Left kidney (tissue), 1 donor: ENCODE measurements at regions not wholly inside any gene's neighbourhood (a gene's known extent, or its start where the extent isn't known, plus 50 kb on each side); places are given as distances from the start of the nearest gene placed in this dataset.
A peak's percentile ranks its signal among the peaks of the same experiment; 100 is the strongest.
"Not testable (repeated sequence)": the region's sequence is repeated elsewhere in the genome, so short reads cannot be mapped to it uniquely, and the experiment has no call there.

Source experiments
- DNase-seq: peaks from one replicate; pipeline ENCODE4 v3.0.0-alpha.2; 2013

DNA sequence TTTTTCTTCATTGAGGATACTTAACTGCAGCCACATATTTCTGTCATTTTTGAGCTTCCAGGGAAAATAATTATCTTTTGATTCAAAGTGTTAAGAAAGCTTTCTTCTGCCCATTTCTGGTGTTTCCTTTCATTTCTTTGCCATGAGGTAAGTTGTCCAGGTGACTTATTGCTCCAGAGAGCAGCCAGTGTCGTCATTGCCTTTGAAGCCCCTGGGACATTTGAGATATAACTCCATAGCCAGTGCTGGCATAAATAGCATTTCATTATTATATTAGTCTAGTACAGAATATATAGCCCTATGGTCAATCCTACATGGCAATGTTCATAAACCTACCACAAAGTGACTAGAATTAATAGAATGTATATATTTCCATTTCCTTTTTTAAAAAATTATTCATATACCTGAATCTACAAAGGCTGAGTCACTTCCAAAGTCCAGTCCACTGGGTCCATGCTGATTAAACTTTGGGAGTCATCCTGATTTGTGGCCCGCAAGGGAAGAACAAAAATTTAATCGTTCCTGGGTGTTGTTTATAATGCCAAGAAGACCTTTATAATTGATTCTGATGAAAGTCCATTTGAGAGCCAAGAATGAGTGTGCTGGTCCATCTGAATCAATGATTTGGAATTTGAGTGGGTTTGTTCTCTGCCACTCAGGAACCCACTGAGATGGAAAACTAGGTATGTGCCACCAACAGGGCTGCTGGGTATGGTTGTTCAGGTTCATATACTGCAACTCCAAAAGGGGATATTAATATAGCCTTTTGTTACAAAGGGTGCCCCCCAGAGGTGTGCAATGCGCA, 221.8 kb upstream of the PLXNA2 start:
- DNase-seq, result no peak

GRCh38 chr1:208467151-208467780, 223.1 kb upstream of the PLXNA2 start:
- DNase-seq, result no peak

- no peak for DNase-seq
These were observed 231.3 kb upstream of the PLXNA2 start for GRCh38 chr1:208475449-208475848.

GRCh38 chr1:208475951-208476845, 232.0 kb upstream of the PLXNA2 start:
- peak; percentile 79 for DNase-seq

DNA sequence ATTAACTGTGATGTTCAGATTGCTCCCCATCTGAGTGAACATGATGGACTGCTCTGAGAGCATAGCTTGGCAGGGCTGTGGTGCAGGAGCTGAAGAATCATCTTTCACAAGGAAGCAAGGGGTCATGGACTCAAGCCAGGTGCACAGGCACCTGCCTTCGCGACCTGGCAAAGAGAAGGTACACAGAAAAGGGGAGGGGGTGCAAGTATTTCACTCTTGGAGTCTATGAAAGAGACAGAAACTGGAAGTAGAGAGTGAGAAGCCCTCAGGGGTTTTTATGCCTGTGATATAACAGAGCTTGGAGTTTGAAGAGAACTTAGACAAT, 232.6 kb upstream of the PLXNA2 start:
- DNase-seq, result no peak

DNA sequence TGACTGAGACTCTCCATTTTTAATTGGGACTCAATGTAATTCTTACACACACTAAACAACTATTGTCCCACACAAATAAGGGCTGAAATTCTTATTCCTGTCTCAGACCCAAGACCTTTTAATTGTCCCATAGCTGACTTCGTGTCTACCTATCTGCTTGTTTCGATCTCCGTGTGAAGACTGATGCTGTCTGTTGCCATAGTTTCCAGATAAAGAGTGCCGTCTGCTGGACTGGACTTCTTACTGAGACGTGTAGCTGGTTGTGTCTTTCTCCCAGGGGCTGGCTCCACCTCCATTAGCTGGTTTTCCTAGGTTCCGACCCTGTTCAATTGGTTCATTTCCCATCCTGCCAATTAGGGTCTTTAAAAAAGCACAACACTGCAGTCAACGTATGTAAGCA, 235.3 kb upstream of the PLXNA2 start:
- DNase-seq, result no peak

- no peak for DNase-seq
These were observed 241.3 kb upstream of the PLXNA2 start for GRCh38 chr1:208485512-208485911.

GRCh38 chr1:208486677-208487076, 242.5 kb upstream of the PLXNA2 start:
- DNase-seq, result no peak

GRCh38 chr1:208488432-208488831, 244.2 kb upstream of the PLXNA2 start:
- not testable (repeated sequence) for DNase-seq

DNA sequence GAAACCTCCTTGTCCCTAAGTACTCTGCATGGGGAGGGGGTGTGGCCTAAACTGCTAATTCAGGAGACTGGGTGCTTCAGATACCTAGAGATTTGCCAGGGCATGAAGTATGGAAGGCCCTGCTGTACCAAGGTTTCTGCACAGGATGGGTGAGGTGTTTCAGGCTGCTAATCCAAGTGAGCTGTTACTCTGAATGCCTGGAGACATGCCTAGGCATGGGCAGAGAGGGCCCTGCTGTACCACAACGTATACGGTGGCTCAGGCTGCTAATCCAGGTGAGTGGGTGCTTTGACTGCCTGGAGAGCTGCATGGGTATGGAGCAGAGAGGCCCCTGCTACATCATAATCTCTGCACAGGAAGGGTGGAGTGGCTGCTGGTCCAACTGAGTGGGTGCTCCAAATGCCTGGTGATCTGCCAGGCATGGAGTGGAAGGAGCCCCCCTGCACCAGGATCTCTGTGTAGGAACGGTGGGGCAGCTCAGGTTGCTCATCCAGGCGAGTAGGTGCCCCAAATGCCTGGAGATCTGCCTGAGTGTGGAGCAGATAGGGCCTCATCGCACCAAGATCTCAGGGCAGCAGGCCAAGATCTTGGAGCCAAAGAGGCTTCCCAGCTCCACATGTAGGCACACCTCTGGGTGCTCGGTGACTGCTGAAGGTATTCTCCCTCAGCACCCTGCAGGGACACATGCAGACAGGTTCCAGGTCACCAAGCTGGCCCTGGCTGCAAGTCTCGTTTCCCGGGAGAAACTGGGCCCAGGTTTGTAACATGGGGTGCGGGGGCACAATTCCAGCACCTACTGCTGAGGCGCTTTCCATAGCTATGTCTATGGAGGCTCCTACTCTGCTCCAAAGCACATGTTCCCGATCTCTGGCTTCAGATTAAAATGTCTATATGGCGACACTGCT, 252.5 kb upstream of the PLXNA2 start:
- no peak for DNase-seq

GRCh38 chr1:208497866-208498541, 253.8 kb upstream of the PLXNA2 start:
- no peak for DNase-seq

DNA sequence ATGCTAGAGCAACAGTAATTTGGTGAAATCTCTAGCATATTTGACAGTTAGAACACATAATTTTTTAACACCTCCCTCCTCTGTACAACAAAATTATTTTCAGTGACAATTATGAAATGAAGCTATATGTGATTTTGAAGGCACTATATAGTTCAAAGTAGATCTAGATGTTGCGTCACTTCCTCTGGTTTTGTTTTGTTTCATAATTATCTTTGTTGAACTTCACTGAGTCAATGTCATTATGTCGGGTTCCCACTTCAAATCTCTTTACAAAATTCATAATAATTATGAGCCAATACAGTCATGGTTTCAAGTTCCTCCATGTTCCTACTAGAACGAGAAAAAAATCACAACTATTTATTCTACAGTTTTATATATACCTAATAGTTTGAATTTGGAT, 254.8 kb upstream of the PLXNA2 start:
- DNase-seq, result no peak

DNA sequence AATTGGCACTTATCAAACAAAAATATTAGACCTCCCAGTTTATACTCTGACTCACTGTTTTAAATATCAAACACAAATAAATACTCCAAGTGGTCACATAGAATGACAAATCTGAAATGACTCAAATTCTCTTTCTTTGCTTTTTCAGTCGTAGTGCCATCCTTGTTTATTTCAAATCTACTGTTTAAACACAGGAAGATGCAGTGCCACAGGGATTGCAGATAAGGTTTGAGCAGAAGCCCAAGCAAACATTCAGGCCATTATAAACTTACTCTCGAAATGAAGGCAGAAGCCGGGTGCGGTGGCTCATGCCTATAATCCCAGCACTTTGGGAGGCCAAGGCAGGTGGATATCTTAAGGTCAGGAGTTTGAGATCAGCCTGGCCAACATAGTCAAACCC, 255.4 kb upstream of the PLXNA2 start:
- DNase-seq, result no peak

DNA sequence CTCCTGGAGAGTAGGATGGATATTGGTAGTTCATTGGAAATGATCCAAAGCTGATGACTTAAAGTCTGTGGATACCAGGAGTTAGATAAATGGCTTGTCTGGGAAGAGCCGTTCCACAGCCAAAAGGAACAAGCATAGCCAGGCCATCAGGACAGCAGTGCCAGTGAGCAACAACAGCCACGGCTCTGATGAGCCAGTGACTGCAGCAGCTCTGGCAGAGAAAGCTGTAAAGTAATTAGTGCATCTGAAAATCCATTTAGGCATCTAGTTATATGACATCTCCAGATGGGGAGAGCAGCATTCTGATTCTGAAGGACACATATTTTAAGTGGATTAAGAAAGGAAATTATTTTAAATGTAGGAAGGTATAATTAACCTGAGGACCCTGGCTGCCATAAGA, 256.2 kb upstream of the PLXNA2 start:
- DNase-seq, result no peak

DNA sequence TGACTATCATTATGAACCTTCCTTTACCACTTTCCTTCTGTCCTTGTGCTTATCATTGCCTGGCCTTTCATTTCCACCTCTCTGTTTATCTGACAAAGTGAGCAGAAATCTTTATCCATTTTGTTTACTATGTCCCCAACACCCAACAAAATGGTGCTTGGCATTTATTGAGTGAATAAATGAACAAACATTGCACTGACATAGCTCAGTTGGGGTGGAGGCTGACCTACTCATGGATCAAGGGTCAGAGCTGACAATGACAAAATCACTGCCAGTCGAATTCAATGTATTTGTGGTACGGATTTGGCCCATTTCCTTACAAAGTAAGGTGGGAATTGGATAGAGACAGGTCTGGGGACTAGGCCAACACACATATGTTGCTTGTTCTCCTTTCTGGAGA, 257.4 kb upstream of the PLXNA2 start:
- DNase-seq, result no peak

- DNase-seq, result no peak
These were observed 259.6 kb upstream of the PLXNA2 start for GRCh38 chr1:208503787-208504186.

- no peak for DNase-seq
These were observed 262.6 kb upstream of the PLXNA2 start for GRCh38 chr1:208506812-208507211.

DNA sequence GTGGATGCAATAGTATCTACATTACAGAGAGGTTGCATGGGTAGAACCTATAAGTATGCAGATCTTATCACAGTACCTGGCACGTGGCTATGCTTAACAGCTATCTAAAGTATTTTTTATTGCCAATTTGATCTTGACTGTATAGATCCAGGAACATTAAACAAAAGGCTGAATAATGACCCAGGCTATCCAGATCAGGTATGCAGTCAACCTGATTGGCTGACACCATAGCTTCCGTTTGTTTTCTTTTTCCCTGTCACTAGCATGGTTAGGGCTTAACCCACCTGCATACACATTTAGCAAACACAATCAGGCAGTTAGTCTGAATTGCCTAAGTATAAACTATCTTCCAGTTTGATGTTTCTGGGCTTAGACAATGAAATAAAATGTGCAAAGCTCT, 264.9 kb upstream of the PLXNA2 start:
- DNase-seq, result no peak

DNA sequence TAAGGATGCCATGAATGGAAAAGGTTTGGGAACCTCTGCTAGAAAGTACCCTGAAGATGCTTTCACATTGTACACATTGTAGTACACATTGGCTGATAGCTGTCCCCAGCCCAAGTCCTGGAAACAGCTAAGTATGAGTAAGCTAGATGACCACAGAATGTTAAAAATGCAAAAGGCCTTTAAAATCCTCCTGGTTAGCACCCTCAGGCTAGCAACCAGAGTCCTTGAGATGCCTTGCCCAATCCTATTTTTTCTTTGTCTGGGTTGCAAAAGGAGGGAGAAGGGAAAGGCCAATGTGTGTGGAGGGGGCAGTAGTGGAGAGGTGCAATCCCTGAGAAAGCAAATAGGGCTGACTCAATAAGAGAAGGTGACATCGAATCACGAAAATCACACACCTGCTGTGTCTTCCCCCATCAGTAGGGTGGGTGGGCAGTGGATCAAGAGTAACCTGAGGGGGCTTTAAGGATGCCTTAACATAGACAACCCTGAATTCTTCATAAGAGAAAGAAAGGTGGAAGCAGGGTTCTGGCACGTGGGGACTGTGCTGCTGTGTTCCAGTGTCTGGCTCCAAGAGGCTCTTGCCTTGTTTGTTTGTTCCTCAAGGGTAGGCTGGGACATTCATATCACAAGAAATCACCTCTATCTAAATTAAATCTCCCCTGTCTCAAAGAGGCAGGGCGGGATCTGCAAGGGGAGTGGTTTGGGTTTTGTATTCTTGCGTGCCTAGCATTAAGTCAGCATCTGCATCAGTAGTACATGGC, 266.2 kb upstream of the PLXNA2 start:
- no peak for DNase-seq

- no peak for DNase-seq
These were observed 267.2 kb upstream of the PLXNA2 start for GRCh38 chr1:208511242-208511860.
